HG02973 (cell line): ENCODE measurements at regions not wholly inside any gene's neighbourhood (a gene's known extent, or its start where the extent isn't known, plus 50 kb on each side); places are given as distances from the start of the nearest gene placed in this dataset.
"Not testable (repeated sequence)": the region's sequence is repeated elsewhere in the genome, so short reads cannot be mapped to it uniquely, and the experiment has no call there.

Experiments used
- ATAC-seq: cut with Tn5 transposase; IDR thresholded peaks from one replicate; pipeline ENCODE4 v1.9.1; 2021; ENCODE audit warnings: moderate library complexity; ENCODE audit not compliant: unreplicated experiment

DNA sequence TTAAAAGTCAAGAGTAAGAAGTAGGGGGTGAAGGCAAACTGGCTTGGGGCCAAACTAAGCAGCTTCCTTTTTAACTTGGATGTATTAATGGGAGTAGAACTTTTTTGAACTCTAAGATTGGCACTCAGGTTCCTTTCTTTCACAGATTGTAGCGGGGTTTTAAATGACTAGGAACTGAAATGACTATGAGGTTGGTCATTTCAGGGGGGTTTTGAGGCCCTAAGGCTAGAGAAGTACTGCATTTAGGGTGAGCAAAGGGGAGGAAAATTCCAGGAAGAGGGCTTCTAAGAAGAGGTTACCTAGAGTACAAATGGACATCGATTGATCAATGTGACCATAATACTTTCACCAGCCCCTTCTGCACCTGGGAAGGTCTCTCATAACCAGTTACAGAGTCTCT is 381.8 kb downstream of the MLLT3 start:
- no peak for ATAC-seq

DNA sequence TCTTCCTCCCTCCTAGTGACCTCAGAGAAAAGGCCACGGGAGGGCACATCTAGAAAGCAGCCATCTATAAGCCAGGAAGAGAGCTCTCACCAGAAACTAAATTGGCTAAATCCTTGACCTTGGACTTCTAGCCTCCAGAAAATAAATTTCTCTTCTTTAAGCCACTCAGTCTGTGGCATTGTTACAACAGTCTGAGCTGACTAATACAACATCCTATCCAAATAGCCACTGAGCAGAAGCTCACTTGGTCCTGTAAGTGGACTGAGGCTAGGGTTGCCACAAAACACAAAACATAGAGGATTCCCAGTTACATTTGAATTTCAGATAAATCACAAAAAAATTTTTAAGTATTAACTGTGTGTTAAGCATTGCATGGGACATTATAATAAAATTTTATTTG is 383.4 kb downstream of the MLLT3 start:
- no peak for ATAC-seq

DNA sequence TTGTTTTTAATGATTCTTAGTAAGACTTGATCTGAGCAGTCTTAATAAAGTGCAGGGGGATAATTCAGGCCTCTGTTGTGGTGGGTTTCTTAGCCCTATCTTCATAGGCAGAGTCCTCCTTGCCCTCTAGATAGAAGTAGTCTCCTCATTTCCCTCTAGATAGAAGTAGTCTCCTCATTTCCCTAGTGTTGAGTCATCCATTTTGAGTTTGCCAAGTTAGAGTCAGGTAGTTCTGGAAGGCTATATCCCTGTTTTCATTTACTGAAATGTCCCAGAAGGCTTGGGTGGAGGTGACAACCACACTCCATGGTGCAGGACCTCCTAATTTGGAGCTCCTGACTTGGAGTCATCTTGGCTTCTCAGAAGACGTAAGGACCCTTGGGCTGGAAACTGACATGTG is 384.6 kb downstream of the MLLT3 start:
- ATAC-seq, result no peak

DNA sequence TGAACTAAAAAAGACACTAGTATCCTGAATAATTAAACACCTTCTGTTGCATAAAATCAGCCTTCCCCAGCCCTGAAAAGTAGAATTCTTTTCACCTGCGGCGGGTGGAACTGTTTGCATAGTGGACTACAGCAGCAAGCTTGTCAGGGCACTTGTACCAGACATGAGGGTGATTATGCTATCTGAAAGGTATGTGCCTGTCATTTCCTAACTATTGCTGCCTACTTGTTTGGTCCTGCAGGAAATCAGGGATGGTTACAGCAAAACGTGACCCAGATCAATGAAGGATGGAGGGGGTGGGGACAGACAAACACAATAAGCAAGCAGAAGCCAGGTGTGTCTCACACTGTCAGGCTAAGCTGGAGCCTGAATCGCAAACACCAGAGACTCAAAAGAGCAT is 385.6 kb downstream of the MLLT3 start:
- ATAC-seq, result no peak

DNA sequence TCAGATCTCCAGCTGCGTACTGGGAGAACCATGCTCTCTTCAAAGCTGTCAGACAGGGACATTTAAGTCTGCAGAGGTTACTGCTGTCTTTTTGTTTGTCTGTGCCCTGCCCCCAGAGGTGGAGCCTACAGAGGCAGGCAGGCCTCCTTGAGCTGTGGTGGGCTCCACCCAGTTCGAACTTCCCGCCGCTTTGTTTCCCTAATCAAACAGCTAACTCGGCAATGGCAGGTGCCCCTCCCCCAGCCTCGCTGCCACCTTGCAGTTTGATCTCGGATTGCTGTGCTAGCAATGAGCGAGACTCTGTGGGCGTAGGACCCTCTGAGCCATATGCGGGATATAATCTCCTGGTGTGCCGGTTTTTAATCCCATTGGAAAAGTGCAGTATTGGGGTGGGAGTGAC is 387.1 kb downstream of the MLLT3 start:
- ATAC-seq, result not testable (repeated sequence)

DNA sequence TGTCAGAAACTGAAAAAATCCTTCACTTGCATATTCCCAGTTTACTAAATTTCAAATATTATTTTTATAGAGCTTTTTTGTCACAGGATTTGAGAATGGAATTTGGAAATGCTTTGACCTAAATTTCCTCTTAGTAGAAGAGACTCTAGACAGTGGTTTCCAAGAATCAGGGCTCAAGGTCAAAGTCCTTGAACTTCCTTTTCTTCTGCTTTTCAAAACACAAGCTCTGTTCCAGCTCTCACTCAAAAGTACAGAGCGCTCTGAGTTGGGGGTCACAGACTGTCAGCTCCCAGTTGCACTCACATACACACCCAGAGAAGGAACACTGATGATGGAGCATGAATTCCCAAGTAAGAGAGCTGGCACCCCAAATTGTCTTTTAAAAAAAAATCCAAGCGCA is 394.2 kb downstream of the MLLT3 start:
- no peak for ATAC-seq

DNA sequence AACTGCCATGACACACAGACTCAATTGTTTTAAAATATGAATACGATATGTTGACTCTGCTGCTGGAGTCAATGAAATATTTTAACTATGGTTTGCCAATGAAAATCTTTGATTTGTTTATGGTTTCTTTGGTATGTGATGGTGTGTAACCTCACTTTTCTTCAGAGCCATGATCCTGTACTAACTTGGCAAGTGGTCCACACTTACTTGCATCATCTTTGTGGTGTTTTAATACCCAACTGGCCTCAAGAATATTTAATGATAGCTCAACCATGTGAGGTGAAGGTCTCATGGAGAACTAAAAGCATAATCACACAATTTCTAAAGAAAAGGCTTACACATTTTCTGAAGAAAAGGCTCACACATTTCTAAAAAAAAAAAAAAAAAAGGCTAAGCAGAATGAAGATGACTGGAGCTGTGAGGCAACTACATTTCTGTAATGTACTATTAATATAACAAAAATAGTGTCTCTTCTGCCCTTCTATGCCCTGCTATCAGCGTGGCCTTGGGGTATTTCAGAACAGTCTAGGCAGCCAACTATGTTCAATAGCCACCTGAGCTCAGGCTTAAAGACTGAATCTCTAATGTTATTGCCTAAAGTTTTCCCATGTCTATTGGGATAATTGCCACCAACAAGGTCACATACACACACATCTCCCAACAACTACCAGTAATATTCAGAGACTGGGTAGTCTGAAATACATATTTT is 395.0 kb downstream of the MLLT3 start:
- no peak for ATAC-seq

DNA sequence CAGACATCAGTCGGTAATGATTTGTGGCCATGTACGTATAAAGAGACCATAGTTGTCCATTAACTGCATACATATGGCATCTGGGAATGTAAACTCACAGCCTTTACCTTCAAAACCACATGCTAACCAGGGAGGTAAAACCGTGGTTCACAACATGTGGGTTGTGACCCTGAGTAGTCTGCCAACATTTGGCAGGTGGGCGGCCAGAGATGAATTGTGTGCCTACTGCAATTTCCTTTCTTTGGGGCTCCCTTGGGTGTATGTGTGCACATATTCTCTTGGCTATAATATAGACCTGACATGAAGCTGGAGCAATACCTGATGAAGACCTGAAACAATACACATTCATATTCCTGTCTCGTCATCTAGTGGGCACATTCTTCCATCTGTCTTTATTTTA is 396.0 kb downstream of the MLLT3 start:
- no peak for ATAC-seq

DNA sequence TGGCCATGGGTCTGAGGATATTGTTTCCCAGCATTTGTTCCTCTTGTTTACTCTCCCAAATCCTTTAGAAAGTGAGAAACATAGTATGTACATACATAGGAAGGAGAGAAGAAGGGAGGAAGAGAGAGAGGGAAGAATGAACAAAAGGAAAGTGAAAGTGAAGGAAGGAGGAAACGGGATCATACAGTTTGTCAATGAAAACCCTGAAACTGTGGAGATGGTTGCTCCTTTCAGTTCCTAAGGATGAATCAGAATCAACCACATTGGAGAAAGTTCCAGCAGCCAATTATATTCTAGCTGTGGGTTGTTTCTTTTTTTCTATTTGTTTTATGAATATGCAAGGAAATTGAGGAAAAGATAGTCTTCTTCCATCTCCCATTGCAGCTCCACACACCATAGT is 396.5 kb downstream of the MLLT3 start:
- ATAC-seq, result no peak

DNA sequence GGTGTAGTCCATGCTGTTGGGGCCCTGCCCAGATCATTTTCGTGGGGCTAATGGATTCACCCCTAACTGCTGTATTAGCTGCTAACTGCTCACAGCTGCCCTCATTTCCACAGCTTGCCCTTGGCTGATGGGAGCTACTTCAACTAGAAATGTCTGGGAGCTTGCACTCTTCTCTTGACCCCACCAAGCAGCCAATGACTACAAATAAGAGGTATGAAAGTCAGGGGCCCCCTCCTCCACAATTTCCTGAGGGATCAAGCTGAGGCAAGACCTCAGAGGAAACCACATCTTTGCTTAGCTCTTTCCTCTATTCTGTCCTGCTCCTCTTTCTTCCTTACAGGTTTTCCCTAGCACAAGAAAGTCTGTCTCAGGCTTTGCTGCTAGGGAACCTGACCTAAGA is 397.5 kb downstream of the MLLT3 start:
- no peak for ATAC-seq

DNA sequence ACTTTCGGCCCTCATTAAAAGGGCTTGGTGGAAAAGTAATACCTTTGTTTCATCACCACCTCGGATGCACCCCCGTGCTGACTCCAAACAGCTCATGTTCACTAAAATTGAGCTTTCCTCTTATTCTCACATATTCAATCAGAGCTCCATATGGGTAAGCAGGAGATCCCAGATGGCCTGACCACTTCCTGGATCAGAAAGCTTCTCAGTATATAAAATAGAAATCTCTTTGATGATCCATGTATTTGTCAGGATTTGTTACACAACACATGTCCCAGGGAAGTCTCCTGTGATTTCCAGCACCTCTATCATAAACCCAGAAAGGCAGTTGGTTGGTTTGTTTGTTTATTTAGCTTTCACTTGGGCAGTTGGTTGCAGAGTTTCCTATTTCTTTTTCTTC is 402.0 kb downstream of the MLLT3 start:
- ATAC-seq, result no peak

DNA sequence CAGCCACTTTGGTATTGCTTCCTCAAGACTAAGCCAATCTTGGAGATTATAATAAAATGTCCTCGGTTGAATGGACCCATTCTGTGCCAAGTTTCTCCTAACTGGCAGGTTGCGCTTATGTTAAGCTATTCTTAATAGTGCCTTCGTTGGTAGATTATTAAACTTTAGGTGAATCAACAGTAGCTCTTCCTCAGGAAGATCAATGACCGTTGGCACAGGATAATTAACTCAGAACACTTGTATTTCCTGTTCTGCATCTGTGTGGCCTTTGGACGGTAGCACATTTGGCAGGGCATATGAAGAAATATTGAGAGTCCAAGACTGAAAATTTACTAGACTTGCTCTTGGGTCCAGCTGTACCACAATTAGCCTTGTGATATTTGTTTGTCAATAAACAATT is 402.9 kb downstream of the MLLT3 start:
- no peak for ATAC-seq

DNA sequence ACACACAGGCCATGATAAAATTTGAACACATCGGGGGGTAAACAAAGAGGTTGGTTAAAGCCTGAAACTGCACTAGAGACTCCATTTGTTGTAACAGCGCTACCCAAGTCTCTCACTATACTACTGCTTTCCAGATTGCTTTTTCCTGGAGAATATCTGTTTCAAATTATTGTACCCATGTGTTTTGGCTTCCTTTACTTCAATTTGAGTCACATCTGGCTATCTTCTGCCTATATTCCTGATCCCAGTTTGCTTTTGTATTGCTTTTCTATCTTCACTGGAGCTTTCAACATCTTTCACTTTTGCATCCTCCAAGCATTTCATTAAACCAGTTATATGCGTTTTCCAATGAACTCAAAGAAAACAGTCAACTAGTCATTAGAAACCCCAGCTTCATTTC is 404.7 kb downstream of the MLLT3 start:
- ATAC-seq, result no peak

DNA sequence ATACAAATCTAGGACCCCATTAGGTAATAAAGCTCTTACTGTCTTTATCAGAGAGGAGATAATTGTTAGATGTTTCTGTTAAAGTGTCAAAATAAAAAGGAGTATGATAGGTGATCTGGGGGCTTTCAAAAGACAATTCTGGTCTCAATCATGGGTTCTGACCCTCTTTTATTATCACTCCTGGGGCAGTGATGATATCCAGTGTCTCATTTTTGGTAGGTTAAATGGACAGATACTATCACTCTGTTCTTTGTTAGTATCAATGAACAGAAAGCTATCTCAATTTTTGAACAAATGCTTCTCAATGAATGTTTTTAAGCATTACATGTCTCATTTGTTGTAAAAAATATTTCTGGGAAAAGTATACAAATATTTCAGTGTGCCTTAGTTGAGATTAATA is 405.9 kb downstream of the MLLT3 start:
- ATAC-seq, result no peak

DNA sequence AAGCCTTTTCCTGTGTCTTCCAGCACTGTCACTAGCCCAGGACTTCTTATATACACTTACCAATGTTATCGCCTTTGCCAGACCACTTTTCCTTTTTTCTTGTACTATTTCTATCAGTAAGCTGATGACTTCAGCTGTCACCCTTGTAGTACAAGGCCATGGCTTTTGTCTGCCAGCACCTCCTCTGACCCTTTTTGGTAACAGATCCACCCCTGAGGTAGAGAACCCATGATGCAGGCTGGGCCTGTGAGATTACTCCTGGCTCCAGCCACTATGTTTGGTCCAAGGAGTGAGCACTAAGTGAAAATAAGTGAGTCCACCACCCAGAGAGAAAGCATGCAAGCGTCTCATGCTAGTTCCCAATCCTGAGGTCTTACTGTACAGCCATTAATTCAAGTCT is 406.7 kb downstream of the MLLT3 start:
- ATAC-seq, result no peak

DNA sequence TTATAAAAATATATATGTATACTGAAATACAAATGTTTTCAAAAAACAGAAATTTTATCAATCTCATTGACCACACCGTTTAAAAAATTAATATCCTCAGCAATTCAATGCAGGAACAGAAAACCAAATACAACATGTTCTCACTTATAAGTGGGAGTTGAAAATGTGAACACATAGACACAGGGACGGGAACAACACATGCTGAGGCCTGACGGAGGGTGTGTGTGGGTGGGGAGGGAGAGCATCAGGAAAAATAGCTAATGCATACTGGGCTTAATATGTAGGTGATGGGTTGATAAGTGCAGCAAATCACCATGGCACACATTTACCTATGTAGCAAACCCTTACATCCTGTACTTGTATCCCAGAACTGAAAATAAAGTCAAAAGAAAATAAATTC is 409.5 kb downstream of the MLLT3 start:
- no peak for ATAC-seq

DNA sequence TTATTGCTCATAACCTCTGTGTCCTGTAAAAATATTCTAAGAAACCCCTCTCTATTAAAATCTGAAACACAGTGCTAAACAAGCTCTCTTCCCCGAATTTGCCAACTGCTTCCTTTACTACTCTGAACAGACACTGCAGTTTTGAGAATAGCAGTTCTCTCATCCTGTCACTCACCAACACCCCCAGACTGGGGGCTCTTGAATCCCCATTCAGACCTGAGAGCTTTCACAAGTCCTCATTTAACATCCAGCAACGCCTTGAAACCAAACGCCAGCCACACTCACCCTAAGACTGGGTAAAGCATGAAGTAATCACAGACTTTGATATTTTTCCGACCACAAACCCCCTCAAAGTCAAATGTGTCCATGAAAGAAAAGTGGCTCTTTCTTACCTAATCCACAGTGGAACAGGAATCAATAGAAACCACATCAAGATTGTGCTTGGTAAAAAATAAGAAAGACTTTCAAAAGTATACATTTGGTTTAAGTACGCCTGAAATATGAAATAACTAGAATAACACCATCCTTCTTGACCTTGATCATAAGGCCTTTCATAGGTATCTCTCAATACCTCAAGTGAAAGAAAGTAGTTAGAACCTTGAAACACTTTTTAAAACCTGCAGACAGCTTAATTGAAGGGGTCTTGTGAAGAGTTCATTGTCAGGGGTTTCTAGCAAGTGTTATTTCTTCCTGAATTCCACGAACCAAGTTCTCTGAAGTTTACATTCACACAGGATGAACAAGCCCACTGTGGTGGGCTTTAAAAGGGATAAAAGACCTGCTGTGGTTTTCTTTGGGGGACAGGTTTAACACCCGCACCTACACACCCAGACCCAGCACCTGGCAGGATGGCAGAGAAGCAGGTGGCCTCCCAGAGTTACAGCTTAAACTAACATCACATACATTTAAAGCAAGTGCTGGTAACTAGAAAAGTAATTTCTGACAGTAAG is 412.6 kb downstream of the MLLT3 start:
- no peak for ATAC-seq

DNA sequence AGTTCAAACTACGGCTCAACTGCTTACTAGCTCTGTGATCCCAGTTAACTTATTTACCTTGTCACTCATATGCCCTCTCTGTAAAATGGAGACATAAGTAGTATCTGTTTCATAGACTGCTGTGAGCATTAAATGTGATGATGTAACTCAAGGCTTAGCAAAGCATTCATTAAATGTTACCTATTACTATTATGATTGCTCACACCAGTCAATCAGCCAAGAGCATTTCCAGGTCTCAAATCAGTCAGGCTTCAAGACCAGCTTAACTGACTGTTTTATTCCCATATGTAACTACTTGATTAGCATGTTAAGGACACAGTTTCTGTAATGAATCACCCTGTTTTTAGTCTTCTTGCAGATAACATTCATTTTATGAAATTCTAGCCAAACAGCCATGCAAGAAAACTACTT is 413.3 kb downstream of the MLLT3 start:
- no peak for ATAC-seq

DNA sequence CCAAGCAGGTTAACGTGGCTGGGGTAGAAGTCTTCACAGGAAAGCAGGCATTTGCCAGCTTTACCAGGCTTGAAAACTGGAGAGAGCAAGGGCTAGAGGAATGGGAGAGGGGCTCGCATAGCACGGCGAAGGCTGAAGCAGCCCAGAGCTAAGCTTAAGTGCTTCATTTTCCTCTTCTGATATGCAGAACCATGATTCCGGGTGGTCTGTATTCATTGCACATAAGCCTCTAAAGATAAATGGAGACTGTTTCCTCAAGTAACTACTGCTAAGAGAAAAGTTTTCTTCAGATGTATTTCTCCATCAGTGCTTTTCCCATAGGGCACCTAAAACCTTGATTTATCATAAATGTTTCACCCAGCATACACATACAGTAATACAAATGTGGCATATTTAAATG is 414.1 kb downstream of the MLLT3 start:
- no peak for ATAC-seq

DNA sequence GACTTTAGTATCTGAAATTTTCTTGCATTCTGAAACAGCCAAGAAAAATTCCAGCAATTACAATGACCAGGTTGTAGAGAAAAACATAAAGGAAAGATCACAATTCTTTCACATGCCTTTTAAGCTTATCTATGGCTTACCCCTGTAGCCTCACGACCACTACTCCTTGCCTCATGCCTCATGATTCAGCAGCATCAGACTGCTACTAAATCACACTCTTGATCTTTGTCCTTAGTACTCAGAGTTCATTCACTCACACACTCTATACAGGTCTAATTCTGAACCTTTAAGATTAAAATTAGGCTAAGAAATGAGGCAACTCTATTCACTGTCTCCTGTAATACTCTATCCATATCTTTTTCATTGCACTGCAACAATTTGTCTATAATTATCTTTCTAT is 415.1 kb downstream of the MLLT3 start:
- no peak for ATAC-seq

DNA sequence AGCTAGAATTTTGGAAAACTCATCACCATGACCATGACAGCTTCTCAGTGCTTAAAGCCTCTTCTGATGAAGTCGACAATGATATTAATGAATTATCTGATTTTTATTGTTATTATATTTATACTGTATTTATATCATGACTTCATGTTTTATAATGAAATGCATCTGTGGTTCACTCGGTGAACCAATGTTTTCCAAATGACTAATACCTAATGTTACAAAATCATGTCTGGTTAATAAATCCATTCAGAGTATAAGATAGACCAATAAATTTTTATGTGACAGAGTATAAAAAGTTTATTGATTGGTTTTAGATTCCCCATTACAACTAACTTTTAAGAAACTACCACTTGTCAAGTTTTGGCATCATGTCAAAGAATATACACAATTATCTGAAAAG is 416.5 kb downstream of the MLLT3 start:
- no peak for ATAC-seq

DNA sequence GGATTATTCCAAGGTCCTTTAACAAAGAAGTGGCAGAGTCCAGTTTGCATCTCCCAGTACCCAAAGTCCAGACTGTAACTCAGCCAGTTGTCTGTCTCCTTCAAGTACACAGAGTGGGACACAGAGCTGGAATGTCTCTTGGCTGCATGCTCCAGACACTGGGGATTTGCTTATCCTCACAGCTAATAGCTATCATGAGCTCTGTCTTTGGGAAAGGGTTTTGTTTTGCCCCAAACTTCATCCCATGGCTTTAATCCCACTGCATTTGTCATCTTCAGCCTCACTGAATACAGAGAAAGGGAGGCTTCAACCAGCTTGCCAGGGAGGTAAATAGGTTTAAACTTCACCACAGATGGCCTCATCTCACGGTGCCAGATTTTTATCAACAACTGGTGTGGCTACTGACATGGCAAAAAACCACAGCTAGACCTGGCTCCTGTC is 412.2 kb upstream of the SLC24A2 start:
- ATAC-seq, result no peak
